DND-41 (cell line): ENCODE measurements at regions not wholly inside any gene's neighbourhood (a gene's known extent, or its start where the extent isn't known, plus 50 kb on each side); places are given as distances from the start of the nearest gene placed in this dataset.

Experiments used
- ATAC-seq: fragments of 200-7000 bp; cut with Tn5 transposase; 3 replicates; pipeline ENCODE4 v1.9.1; 2021; ENCODE audit warnings: low read depth; ENCODE audit not compliant: insufficient read depth
- DNase-seq: peaks from one replicate; pipeline ENCODE4 v3.0.0-alpha.2; 2020
- H2AFZ ChIP-seq: 2 replicates; pipeline ENCODE4 v1.6.0; 2012; ENCODE audit warnings: low read depth, low read length
- H3K27ac ChIP-seq: 2 replicates; pipeline ENCODE4 v1.5.1; 2012; ENCODE audit warnings: low read length, inconsistent platforms
- H3K27me3 ChIP-seq: fragments of 200-600 bp; sonication (generic); 2 replicates; pipeline ENCODE4 v1.6.0; 2012; ENCODE audit warnings: low read length, mild to moderate bottlenecking, inconsistent platforms; ENCODE audit not compliant: insufficient read depth, poor library complexity
- H3K36me3 ChIP-seq: 2 replicates; pipeline ENCODE4 v1.5.1; 2012; ENCODE audit warnings: low read length, inconsistent platforms; ENCODE audit not compliant: insufficient read depth
- H3K4me1 ChIP-seq: 2 replicates; pipeline ENCODE4 v1.5.1; 2012; ENCODE audit warnings: mild to moderate bottlenecking, low read length; ENCODE audit not compliant: insufficient read depth
- H3K4me2 ChIP-seq: 2 replicates; pipeline ENCODE4 v1.6.0; 2012; ENCODE audit warnings: mild to moderate bottlenecking, moderate library complexity, low read length, inconsistent platforms; ENCODE audit not compliant: insufficient read depth
- H3K4me3 ChIP-seq, 2 experiments: fragments of 200-600 bp in 1 of 2; shearing (Covaris generic) in 1 of 2; 2 replicates each; pipeline ENCODE4 v1.5.1; 2012 to 2016; ENCODE audit warnings: inconsistent platforms in 2 of 2, low read length in 2 of 2, mild to moderate bottlenecking in 2 of 2, low read depth in 1 of 2, moderate library complexity in 1 of 2
- H3K79me2 ChIP-seq: 2 replicates; pipeline ENCODE4 v1.6.0; 2012; ENCODE audit warnings: low read length, inconsistent platforms; ENCODE audit not compliant: insufficient read depth
- H3K9ac ChIP-seq: 2 replicates; pipeline ENCODE4 v1.6.0; 2012; ENCODE audit warnings: low read depth, mild to moderate bottlenecking, inconsistent platforms, low read length, moderate library complexity
- H3K9me3 ChIP-seq: 2 replicates; pipeline ENCODE4 v1.5.1; 2012; ENCODE audit warnings: low read length, moderate library complexity, mild to moderate bottlenecking, inconsistent platforms; ENCODE audit not compliant: insufficient read depth, severe bottlenecking
- H4K20me1 ChIP-seq: 2 replicates; pipeline ENCODE4 v1.6.0; 2012; ENCODE audit warnings: low read length; ENCODE audit not compliant: insufficient read depth
- CTCF ChIP-seq: IDR thresholded peaks from 2 replicates; pipeline ENCODE4 v1.5.1; 2012; ENCODE audit warnings: borderline replicate concordance, low read length, moderate library complexity, mild to moderate bottlenecking; ENCODE audit not compliant: poor library complexity, severe bottlenecking; ENCODE audit errors: extremely low read depth
- EZH2 ChIP-seq: IDR thresholded peaks from 3 replicates; pipeline ENCODE4 v1.6.1; 2012; ENCODE audit warnings: borderline replicate concordance, low read depth, mild to moderate bottlenecking, moderate library complexity, low read length, inconsistent platforms; ENCODE audit not compliant: severe bottlenecking

GRCh38 chr3:89851974-89852621 is 744.7 kb downstream of the EPHA3 start:
- Histone ChIP-seq H3K27ac (no peak overlapping the region), H3K4me1 (no peaks in the 10 kb centered on the region), H3K9me3 (no peaks in the 10 kb centered on the region), H4K20me1 (no peaks in the 10 kb centered on the region), H3K36me3 (no peaks in the 10 kb centered on the region), H2AFZ (no peak overlapping the region), H3K9ac (no peak overlapping the region), H3K79me2 (no peaks in the 10 kb centered on the region), H3K4me3 (no peak overlapping the region), H3K4me2 (no peak overlapping the region), H3K27me3 (no peaks in the 10 kb centered on the region)
- DNase-seq (peak; percentile 11), ATAC-seq (no peak)
- TF ChIP-seq CTCF (peak; percentile 34), EZH2 (no peak)

GRCh38 chr3:89859757-89860156 is 752.3 kb downstream of the EPHA3 start:
- DNase-seq: no peak
- TF ChIP-seq CTCF: no peak
- no peak for TF ChIP-seq EZH2
- H3K27me3 ChIP-seq: no peaks in the 10 kb centered on the region
- H3K4me1 ChIP-seq: no peaks in the 10 kb centered on the region
- 0 out of 3 replicates have a peak, but pooled peaks have one; percentile 44 for ATAC-seq
- no peaks in the 10 kb centered on the region for H3K79me2 ChIP-seq
- no peak overlapping the region for H3K4me2 ChIP-seq
- H3K9me3 ChIP-seq: no peaks in the 10 kb centered on the region
- no peak overlapping the region for H2AFZ ChIP-seq
- no peaks in the 10 kb centered on the region for H4K20me1 ChIP-seq
- no peak overlapping the region for H3K9ac ChIP-seq
- H3K27ac ChIP-seq: no peak overlapping the region
- H3K4me3 ChIP-seq: no peak overlapping the region
- no peaks in the 10 kb centered on the region for H3K36me3 ChIP-seq

GRCh38 chr3:89867286-89867685 is 759.9 kb downstream of the EPHA3 start:
- ATAC-seq (no peak), DNase-seq (no peak)

More at GRCh38 chr3:89867286-89867685, 759.9 kb downstream of the EPHA3 start:
- Histone ChIP-seq H3K9ac (no peak overlapping the region), H3K4me3 (no peak overlapping the region), H3K27me3 (no peaks in the 10 kb centered on the region), H3K79me2 (no peaks in the 10 kb centered on the region), H2AFZ (no peak overlapping the region), H3K27ac (no peak overlapping the region), H3K4me1 (no peaks in the 10 kb centered on the region), H3K9me3 (no peaks in the 10 kb centered on the region), H3K4me2 (no peak overlapping the region), H4K20me1 (no peaks in the 10 kb centered on the region), H3K36me3 (no peaks in the 10 kb centered on the region)
- no peak for TF ChIP-seq EZH2
- no peak for TF ChIP-seq CTCF
